RWPE2 (cell line): ENCODE measurements at regions not wholly inside any gene's neighbourhood (a gene's known extent, or its start where the extent isn't known, plus 50 kb on each side); places are given as distances from the start of the nearest gene placed in this dataset.

Source experiments
- ATAC-seq: fragments of 200-7000 bp; cut with Tn5 transposase; 3 replicates; pipeline ENCODE4 v1.9.1; 2021; ENCODE audit warnings: low read depth
- DNase-seq: peaks from one replicate; pipeline ENCODE4 v3.0.0-alpha.2; 2020; ENCODE audit warnings: low spot score
- H3K27ac ChIP-seq: fragments of 450-650 bp; 2 replicates; pipeline ENCODE4 v1.5.1; 2017; ENCODE audit warnings: mild to moderate bottlenecking; ENCODE audit not compliant: poor library complexity, severe bottlenecking
- H3K27me3 ChIP-seq: fragments of 250-450 bp; sonication (Bioruptor Pico); 2 replicates; pipeline ENCODE4 v1.5.1; 2021; ENCODE audit warnings: mild to moderate bottlenecking, moderate library complexity; ENCODE audit not compliant: insufficient read depth, poor library complexity, severe bottlenecking
- H3K36me3 ChIP-seq: fragments of 250-450 bp; sonication (Bioruptor Pico); 2 replicates; pipeline ENCODE4 v1.5.1; 2020; ENCODE audit warnings: low read depth, mild to moderate bottlenecking, moderate library complexity
- H3K4me1 ChIP-seq: fragments of 250-450 bp; sonication (Bioruptor Pico); 2 replicates; pipeline ENCODE4 v1.5.1; 2021; ENCODE audit warnings: mild to moderate bottlenecking, moderate library complexity; ENCODE audit not compliant: insufficient read depth, poor library complexity, severe bottlenecking
- H3K4me3 ChIP-seq: fragments of 250-450 bp; sonication (Bioruptor Pico); 2 replicates; pipeline ENCODE4 v1.5.1; 2021; ENCODE audit warnings: mild to moderate bottlenecking, moderate library complexity; ENCODE audit not compliant: severe bottlenecking
- H3K9me3 ChIP-seq: fragments of 250-450 bp; sonication (Bioruptor Pico); 2 replicates; pipeline ENCODE4 v1.5.1; 2021; ENCODE audit warnings: mild to moderate bottlenecking, moderate library complexity; ENCODE audit not compliant: severe bottlenecking
- CTCF ChIP-seq: fragments of 450-650 bp; IDR thresholded peaks from one replicate; pipeline ENCODE4 v1.5.1; 2017; ENCODE audit warnings: mild to moderate bottlenecking, moderate library complexity; ENCODE audit not compliant: poor library complexity, severe bottlenecking

GRCh38 chr12:97408363-97408762, 54.2 kb upstream of the RMST start:
- Histone ChIP-seq H3K4me1 (no peaks in the 10 kb centered on the region), H3K27ac (no peak overlapping the region), H3K4me3 (no peak overlapping the region), H3K9me3 (no peaks in the 10 kb centered on the region), H3K36me3 (no peaks in the 10 kb centered on the region), H3K27me3 (no peaks in the 10 kb centered on the region)
- no peak for ATAC-seq
- TF ChIP-seq CTCF = no peak
- DNase-seq = no peak

DNA sequence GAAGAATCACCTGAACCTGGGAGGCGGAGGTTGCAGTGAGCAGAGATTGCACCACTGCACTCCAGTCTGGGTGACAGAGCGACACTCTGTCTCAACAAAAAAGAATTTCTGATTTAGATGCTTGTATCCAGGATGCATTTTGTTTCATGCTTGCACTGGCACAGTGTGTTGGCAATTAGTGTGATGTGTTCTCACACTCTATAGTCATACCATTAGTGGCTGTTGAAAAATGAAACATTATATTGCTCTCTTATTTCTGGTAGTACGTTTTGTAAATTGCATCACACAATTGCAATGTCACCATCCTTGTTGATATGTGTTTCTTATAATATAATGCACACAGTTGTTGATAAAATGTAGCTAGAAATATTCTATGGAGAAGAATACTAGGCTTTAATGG, 51.3 kb upstream of the RMST start:
- TF ChIP-seq CTCF = no peak
- Histone ChIP-seq H3K4me3 (no peak overlapping the region), H3K4me1 (no peaks in the 10 kb centered on the region), H3K27me3 (no peaks in the 10 kb centered on the region), H3K27ac (no peak overlapping the region), H3K36me3 (no peaks in the 10 kb centered on the region), H3K9me3 (no peaks in the 10 kb centered on the region)
- ATAC-seq = no peak
- no peak for DNase-seq
